ENCODE measurements at regions not wholly inside any gene's neighbourhood (a gene's known extent, or its start where the extent isn't known, plus 50 kb on each side); places are given as distances from the start of the nearest gene placed in this dataset.

GRCh38 chr6:76435174-76435573 lies 362.7 kb upstream of the IMPG1 start:
- no peak for DNase-seq (ENCODE audit: low read depth)

GRCh38 chr6:76422511-76423213 lies 350.2 kb upstream of the IMPG1 start:
- DNase-seq (ENCODE audit: low read depth) = no peak

- no peak for DNase-seq (ENCODE audit: low read depth)
Measured at GRCh38 chr6:76420094-76420493, 347.6 kb upstream of the IMPG1 start.

- no peak for DNase-seq (ENCODE audit: low read depth)
Measured at GRCh38 chr6:76418560-76419223, 346.2 kb upstream of the IMPG1 start.

GRCh38 chr6:76416821-76417605 lies 344.6 kb upstream of the IMPG1 start:
- DNase-seq (ENCODE audit: low read depth) = no peak

- no peak for DNase-seq (ENCODE audit: low read depth)
Measured at GRCh38 chr6:76403064-76403463, 330.6 kb upstream of the IMPG1 start.

GRCh38 chr6:76397966-76398365 lies 325.5 kb upstream of the IMPG1 start:
- DNase-seq (ENCODE audit: low read depth) = no peak

- DNase-seq (ENCODE audit: low read depth) = no peak
Measured at GRCh38 chr6:76382201-76382600, 309.7 kb upstream of the IMPG1 start.

- no peak for DNase-seq (ENCODE audit: low read depth)
Measured at GRCh38 chr6:76381612-76382011, 309.1 kb upstream of the IMPG1 start.

GRCh38 chr6:76351275-76351674 lies 278.8 kb upstream of the IMPG1 start:
- no peak for DNase-seq (ENCODE audit: low read depth)

GRCh38 chr6:76347539-76347938 lies 275.1 kb upstream of the IMPG1 start:
- DNase-seq (ENCODE audit: low read depth) = no peak

GRCh38 chr6:76342611-76343160 lies 270.2 kb upstream of the IMPG1 start:
- DNase-seq (ENCODE audit: low read depth) = no peak

- no peak for DNase-seq (ENCODE audit: low read depth)
Measured at GRCh38 chr6:76330031-76330430, 257.6 kb upstream of the IMPG1 start.

- DNase-seq (ENCODE audit: low read depth) = no peak
Measured at GRCh38 chr6:76326871-76327270, 254.4 kb upstream of the IMPG1 start.

Measured in LHCN-M2 (cell line).